HEK293T (cell line): ENCODE measurements at regions not wholly inside any gene's neighbourhood (a gene's known extent, or its start where the extent isn't known, plus 50 kb on each side); places are given as distances from the start of the nearest gene placed in this dataset.

Experiments used
- CTCF ChIA-PET: fragments of 350-600 bp; formaldehyde crosslinking; extraction: SDS; loops from one replicate; lab custom pipeline; 2021; ENCODE audit warnings: antibody characterized with exemption, inconsistent platforms; lab: Yijun Ruan, JAX
- POLR2A ChIA-PET: fragments of 350-600 bp; formaldehyde crosslinking; extraction: SDS; loops from one replicate; lab custom pipeline; 2020; ENCODE audit warnings: antibody characterized with exemption, inconsistent platforms; lab: Yijun Ruan, JAX
- DNase-seq: peaks from one replicate; pipeline ENCODE4 v3.0.0; 2012; ENCODE audit warnings: mixed read lengths; ENCODE audit errors: extremely low spot score
- ARNT ChIP-seq: fragments of 450-650 bp; IDR thresholded peaks from 2 replicates; pipeline ENCODE4 v1.6.1; 2017; ENCODE audit warnings: mild to moderate bottlenecking
- BHLHE40 ChIP-seq: fragments of 450-650 bp; IDR thresholded peaks from 2 replicates; pipeline ENCODE4 v1.6.1; 2016; ENCODE audit warnings: mild to moderate bottlenecking, moderate library complexity, borderline replicate concordance
- CTBP1 ChIP-seq: fragments of 450-650 bp; IDR thresholded peaks from 2 replicates; pipeline ENCODE4 v1.6.1; 2016; ENCODE audit warnings: borderline replicate concordance
- ELF4 ChIP-seq: fragments of 450-650 bp; IDR thresholded peaks from 2 replicates; pipeline ENCODE4 v1.6.1; 2017; ENCODE audit warnings: antibody characterized with exemption
- FOXA1 ChIP-seq: fragments of 450-650 bp; IDR thresholded peaks from 2 replicates; pipeline ENCODE4 v1.6.1; 2016; ENCODE audit warnings: mild to moderate bottlenecking
- FOXK2 ChIP-seq: fragments of 450-650 bp; IDR thresholded peaks from 2 replicates; pipeline ENCODE4 v1.6.1; 2016; ENCODE audit warnings: mild to moderate bottlenecking
- FOXM1 ChIP-seq: fragments of 450-650 bp; IDR thresholded peaks from 2 replicates; pipeline ENCODE4 v1.6.1; 2017; ENCODE audit warnings: mild to moderate bottlenecking, borderline replicate concordance
- HDGF ChIP-seq: fragments of 450-650 bp; IDR thresholded peaks from 2 replicates; pipeline ENCODE4 v1.6.1; 2017; ENCODE audit warnings: antibody characterized with exemption, borderline replicate concordance
- L3MBTL2 ChIP-seq: fragments of 450-650 bp; conservative IDR thresholded peaks from 2 replicates; pipeline ENCODE4 v1.6.1; 2016; ENCODE audit warnings: mild to moderate bottlenecking
- LEF1 ChIP-seq: fragments of 450-650 bp; IDR thresholded peaks from 2 replicates; pipeline ENCODE4 v1.6.1; 2017; ENCODE audit warnings: mild to moderate bottlenecking, borderline replicate concordance
- NFRKB ChIP-seq: fragments of 450-650 bp; IDR thresholded peaks from 2 replicates; pipeline ENCODE4 v1.6.1; 2016; ENCODE audit warnings: mild to moderate bottlenecking, moderate library complexity
- PKNOX1 ChIP-seq: fragments of 450-650 bp; IDR thresholded peaks from 2 replicates; pipeline ENCODE4 v1.6.1; 2016
- SP1 ChIP-seq: fragments of 450-650 bp; IDR thresholded peaks from 2 replicates; pipeline ENCODE4 v1.6.1; 2017
- SUZ12 ChIP-seq: fragments of 450-650 bp; IDR thresholded peaks from 2 replicates; pipeline ENCODE4 v1.6.1; 2016; ENCODE audit warnings: mild to moderate bottlenecking
- TARDBP ChIP-seq: fragments of 450-650 bp; IDR thresholded peaks from 2 replicates; pipeline ENCODE4 v1.6.1; 2016
- ZNF384 ChIP-seq: fragments of 450-650 bp; IDR thresholded peaks from 2 replicates; pipeline ENCODE4 v1.6.1; 2016

- DNase-seq, result no peak
- TF ChIP-seq LEF1 (no peak), ZNF384 (no peak), SUZ12 (no peak), TARDBP (no peak), PKNOX1 (no peak), HDGF (no peak)
- POLR2A ChIA-PET, result no interaction called here
- CTCF ChIA-PET, result no interaction called here
Measured at GRCh38 chr1:82321794-82322193, 521.1 kb downstream of the ADGRL2 start.

- no peak for DNase-seq
- CTCF ChIA-PET, result no interaction called here
- TF ChIP-seq ZNF384 (no peak), SP1 (no peak), FOXM1 (no peak), SUZ12 (no peak), L3MBTL2 (no peak), BHLHE40 (no peak), LEF1 (no peak), ELF4 (no peak), FOXK2 (no peak), ARNT (no peak), NFRKB (no peak), CTBP1 (no peak), PKNOX1 (no peak), FOXA1 (no peak)
- POLR2A ChIA-PET, result no interaction called here
Measured at GRCh38 chr1:82319546-82319945, 518.8 kb downstream of the ADGRL2 start.

- ChIA-PET POLR2A (no interaction called here), CTCF (no interaction called here)
- no peak for DNase-seq
- TF ChIP-seq ARNT, result no peak
- TF ChIP-seq CTBP1, result no peak
- no peak for TF ChIP-seq LEF1
- TF ChIP-seq PKNOX1, result no peak
- no peak for TF ChIP-seq FOXK2
- no peak for TF ChIP-seq SP1
- no peak for TF ChIP-seq TARDBP
- no peak for TF ChIP-seq BHLHE40
- TF ChIP-seq L3MBTL2, result no peak
Measured at GRCh38 chr1:82318921-82319320, 518.2 kb downstream of the ADGRL2 start.

GRCh38 chr1:82318265-82318664 lies 517.5 kb downstream of the ADGRL2 start:
- ChIA-PET CTCF (no interaction called here), POLR2A (no interaction called here)
- DNase-seq, result no peak
- TF ChIP-seq HDGF (no peak), BHLHE40 (no peak), L3MBTL2 (no peak), CTBP1 (no peak), ZNF384 (no peak), NFRKB (no peak), FOXK2 (no peak), SP1 (no peak), SUZ12 (no peak), ARNT (no peak), LEF1 (no peak), FOXA1 (no peak), ELF4 (no peak), FOXM1 (no peak), TARDBP (no peak), PKNOX1 (no peak)

GRCh38 chr1:82317671-82318070 lies 516.9 kb downstream of the ADGRL2 start:
- ChIA-PET POLR2A (no interaction called here), CTCF (no interaction called here)
- TF ChIP-seq HDGF (no peak), FOXM1 (no peak), ZNF384 (no peak), ARNT (no peak), FOXA1 (no peak), BHLHE40 (no peak), ELF4 (no peak), PKNOX1 (no peak), SP1 (no peak), FOXK2 (no peak), TARDBP (no peak), SUZ12 (no peak), L3MBTL2 (no peak), CTBP1 (no peak), NFRKB (no peak), LEF1 (no peak)
- DNase-seq, result no peak
